GM12878 (cell line): ENCODE measurements at regions not wholly inside any gene's neighbourhood (a gene's known extent, or its start where the extent isn't known, plus 50 kb on each side); places are given as distances from the start of the nearest gene placed in this dataset.

Source experiments
- ATAC-seq: fragments of 200-7000 bp; cut with Tn5 transposase; 3 replicates; pipeline ENCODE4 v1.9.1; 2020; ENCODE audit warnings: mild to moderate bottlenecking, moderate library complexity
- BruUV-seq: library from RNA; stranded (reverse); fragments of 400-500 nt; replicated peaks from 2 replicates; lab custom pipeline; 2021; lab: Mats Ljungman, UMichigan
- CTCF ChIA-PET: fragments of 300-600 bp; sonication (Branson Sonifier 250); formaldehyde crosslinking; extraction: SDS; loops from one replicate; lab custom pipeline; 2021; ENCODE audit warnings: inconsistent platforms; lab: Yijun Ruan, JAX
- POLR2A ChIA-PET: fragments of 350-600 bp; formaldehyde crosslinking; extraction: SDS; loops from one replicate; lab custom pipeline; 2021; ENCODE audit warnings: inconsistent platforms; lab: Charles Lee
- RAD21 ChIA-PET: fragments of 300-600 bp; sonication (Branson Sonifier 250); formaldehyde crosslinking; loops from one replicate; lab custom pipeline; 2023; ENCODE audit warnings: antibody characterized with exemption; ENCODE audit not compliant: unreplicated experiment; lab: Charles Lee
- SMC1A ChIA-PET: fragments of 300-600 bp; sonication (Branson Sonifier 250); formaldehyde crosslinking; loops from one replicate; lab custom pipeline; 2023; ENCODE audit not compliant: unreplicated experiment, uncharacterized antibody; lab: Charles Lee
- DNase-seq: peaks from one replicate; pipeline ENCODE4 v3.0.0-alpha.2; 2011; ENCODE audit warnings: low read depth, low spot score
- FAIRE-seq: peaks from 3 replicates; lab custom pipeline; 2011; peaks lifted over from hg19 to GRCh38; lab: Jason Lieb, UNC
- H2AFZ ChIP-seq: 2 replicates; pipeline ENCODE4 v1.6.0; 2011; ENCODE audit warnings: low read depth, low read length, control low read depth; ENCODE audit not compliant: control insufficient read depth
- H3K27ac ChIP-seq: 2 replicates; pipeline ENCODE4 v1.5.1; 2011; ENCODE audit warnings: control low read depth; ENCODE audit not compliant: control insufficient read depth, insufficient read depth
- H3K27me3 ChIP-seq, 2 experiments: replicated peaks in 1 of 2; 2 replicates each; pipeline versions ENCODE4 v1.6.0 to v1.6.1; 2011; ENCODE audit warnings: low read length in 1 of 2; ENCODE audit not compliant: control insufficient read depth in 2 of 2, insufficient read depth in 2 of 2
- H3K36me3 ChIP-seq, 2 experiments: 2 replicates each; pipeline ENCODE4 v1.5.1; 2011; ENCODE audit warnings: low read length in 1 of 2; ENCODE audit not compliant: control insufficient read depth in 2 of 2, insufficient read depth in 2 of 2
- H3K4me1 ChIP-seq: 2 replicates; pipeline ENCODE4 v1.6.1; 2011; ENCODE audit warnings: mild to moderate bottlenecking, low read length, moderate library complexity, mixed read lengths; ENCODE audit not compliant: control insufficient read depth, insufficient read depth
- H3K4me2 ChIP-seq: 2 replicates; pipeline ENCODE4 v1.6.0; 2011; ENCODE audit warnings: control low read depth; ENCODE audit not compliant: control insufficient read depth, insufficient read depth
- H3K4me3 ChIP-seq: fragments of 200-600 bp; sonication (generic); 2 replicates; pipeline ENCODE4 v1.5.1; 2016
- H3K79me2 ChIP-seq: 2 replicates; pipeline ENCODE4 v1.6.0; 2011; ENCODE audit warnings: low read length; ENCODE audit not compliant: control insufficient read depth, insufficient read depth
- H3K9ac ChIP-seq: 2 replicates; pipeline ENCODE4 v1.8.0; 2011; ENCODE audit warnings: low read length, control low read depth, mixed read lengths; ENCODE audit not compliant: control insufficient read depth, insufficient read depth
- H3K9me3 ChIP-seq: replicated peaks from 3 replicates; pipeline ENCODE4 v1.5.1; 2011; ENCODE audit warnings: mild to moderate bottlenecking, low read length; ENCODE audit not compliant: control insufficient read depth, insufficient read depth
- H4K20me1 ChIP-seq: 2 replicates; pipeline ENCODE4 v1.6.0; 2011; ENCODE audit not compliant: control insufficient read depth, insufficient read depth
- ASH2L ChIP-seq: fragments of 300-600, 200-600 bp; sonication (generic); IDR thresholded peaks from 2 replicates; pipeline ENCODE4 v1.6.1; 2017; ENCODE audit warnings: low read depth, mild to moderate bottlenecking, borderline replicate concordance
- CBX3 ChIP-seq: fragments of 200-600 bp; sonication (generic); IDR thresholded peaks from 2 replicates; pipeline ENCODE4 v1.6.1; 2016; ENCODE audit warnings: low read depth, borderline replicate concordance
- GABPA ChIP-seq: IDR thresholded peaks from 2 replicates; pipeline ENCODE4 v1.6.1; 2014; ENCODE audit warnings: antibody characterized with exemption, low read depth, mild to moderate bottlenecking, inconsistent platforms
- IKZF2 ChIP-seq, 2 experiments: fragments of 450-650 bp; IDR thresholded peaks; 2 replicates each; pipeline ENCODE4 v1.6.1; 2017; ENCODE audit warnings: mild to moderate bottlenecking in 2 of 2, moderate library complexity in 2 of 2
- MEF2B ChIP-seq: fragments of 450-650 bp; IDR thresholded peaks from 2 replicates; pipeline ENCODE4 v1.6.1; 2018; ENCODE audit warnings: mild to moderate bottlenecking, moderate library complexity; ENCODE audit not compliant: partially characterized antibody, poor library complexity, severe bottlenecking
- NFYB ChIP-seq: IDR thresholded peaks from 2 replicates; pipeline ENCODE4 v1.6.1; 2011; ENCODE audit warnings: low read depth, mild to moderate bottlenecking, low read length, improper control_type of control experiment, moderate library complexity; ENCODE audit not compliant: insufficient read depth
- RUNX3 ChIP-seq: IDR thresholded peaks from 2 replicates; pipeline ENCODE4 v1.6.1; 2012; ENCODE audit warnings: low read length, inconsistent platforms
- STAT3 ChIP-seq: IDR thresholded peaks from 2 replicates; pipeline ENCODE4 v1.6.1; 2011; ENCODE audit warnings: low read depth, low read length, improper control_type of control experiment
- SUPT20H ChIP-seq: IDR thresholded peaks from 2 replicates; pipeline ENCODE4 v1.6.1; 2011; ENCODE audit warnings: low read depth, mild to moderate bottlenecking, low read length, moderate library complexity, borderline replicate concordance; ENCODE audit not compliant: control insufficient read depth
- ZSCAN29 ChIP-seq: fragments of 450-650 bp; IDR thresholded peaks from 2 replicates; pipeline ENCODE4 v1.6.1; 2017; ENCODE audit warnings: mild to moderate bottlenecking, moderate library complexity
- WGBS: methylation state at CpG from one replicate; pipeline ENCODE4 v1.1.6; 2016; ENCODE audit warnings: low lambda C conversion rate; ENCODE audit not compliant: insufficient replicate concordance, insufficient coverage; ENCODE audit errors: missing lambda C conversion rate; 5-methylcytosine and 5-hydroxymethylcytosine counted together
- in situ Hi-C: fragments of 300-500 bp; cut with MboI; formaldehyde crosslinking; loops from 9 replicates; pipeline ENCODE4 v1.14.3; 2018; ENCODE audit warnings: mixed read lengths
- intact Hi-C: fragments of 100-400 bp; cut with micrococcal nuclease; formaldehyde crosslinking; loops from one replicate; pipeline ENCODE4 v1.14.2; 2022; ENCODE audit not compliant: unreplicated experiment
- TF ChIP-seq, protein P1 (sequence below): fragments of 450-650 bp; formaldehyde crosslinking; IDR thresholded peaks from 2 replicates; pipeline ENCODE4 v1.4.0; 2022; ENCODE audit warnings: mild to moderate bottlenecking, moderate library complexity
- TF ChIP-seq, protein P2 (sequence below): fragments of 450-650 bp; formaldehyde crosslinking; IDR thresholded peaks from 2 replicates; pipeline ENCODE4 v1.4.0; 2020; ENCODE audit warnings: mild to moderate bottlenecking, moderate library complexity
- TF ChIP-seq, protein P3 (sequence below): IDR thresholded peaks from 2 replicates; pipeline ENCODE4 v1.6.1; 2011; ENCODE audit warnings: low read depth, low read length, improper control_type of control experiment, borderline replicate concordance

DNA sequence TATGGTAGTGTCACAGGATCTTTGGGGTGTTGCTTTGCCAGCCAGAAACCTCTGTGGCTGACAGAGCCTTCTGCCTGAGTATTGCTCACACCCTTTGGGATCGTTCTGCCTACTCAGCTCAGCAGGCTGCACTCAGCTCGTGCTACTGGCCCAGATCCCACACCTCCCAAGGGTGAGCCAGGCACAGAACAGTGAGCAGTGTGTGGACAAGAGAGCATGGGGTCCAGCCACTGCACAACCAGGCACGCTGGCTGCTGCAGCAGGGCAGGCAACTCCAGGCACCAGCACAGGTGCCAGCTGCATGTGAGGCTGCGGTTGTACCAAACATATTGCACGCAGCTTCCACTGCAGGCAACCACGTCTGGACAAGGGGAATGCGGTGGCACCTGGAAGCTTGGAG is 84.9 kb downstream of the CYB561 start (continued):
- TF ChIP-seq, protein P1, sequence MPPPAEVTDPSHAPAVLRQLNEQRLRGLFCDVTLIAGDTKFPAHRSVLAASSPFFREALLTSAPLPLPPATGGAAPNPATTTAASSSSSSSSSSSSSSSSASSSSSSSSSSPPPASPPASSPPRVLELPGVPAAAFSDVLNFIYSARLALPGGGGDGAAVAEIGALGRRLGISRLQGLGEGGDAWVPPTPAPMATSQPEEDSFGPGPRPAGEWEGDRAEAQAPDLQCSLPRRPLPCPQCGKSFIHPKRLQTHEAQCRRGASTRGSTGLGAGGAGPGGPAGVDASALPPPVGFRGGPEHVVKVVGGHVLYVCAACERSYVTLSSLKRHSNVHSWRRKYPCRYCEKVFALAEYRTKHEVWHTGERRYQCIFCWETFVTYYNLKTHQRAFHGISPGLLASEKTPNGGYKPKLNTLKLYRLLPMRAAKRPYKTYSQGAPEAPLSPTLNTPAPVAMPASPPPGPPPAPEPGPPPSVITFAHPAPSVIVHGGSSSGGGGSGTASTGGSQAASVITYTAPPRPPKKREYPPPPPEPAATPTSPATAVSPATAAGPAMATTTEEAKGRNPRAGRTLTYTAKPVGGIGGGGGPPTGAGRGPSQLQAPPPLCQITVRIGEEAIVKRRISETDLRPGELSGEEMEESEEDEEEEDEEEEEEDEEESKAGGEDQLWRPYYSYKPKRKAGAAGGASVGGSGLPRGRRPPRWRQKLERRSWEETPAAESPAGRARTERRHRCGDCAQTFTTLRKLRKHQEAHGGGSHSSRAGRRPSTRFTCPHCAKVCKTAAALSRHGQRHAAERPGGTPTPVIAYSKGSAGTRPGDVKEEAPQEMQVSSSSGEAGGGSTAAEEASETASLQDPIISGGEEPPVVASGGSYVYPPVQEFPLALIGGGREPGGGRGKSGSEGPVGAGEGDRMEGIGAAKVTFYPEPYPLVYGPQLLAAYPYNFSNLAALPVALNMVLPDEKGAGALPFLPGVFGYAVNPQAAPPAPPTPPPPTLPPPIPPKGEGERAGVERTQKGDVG: no peak

DNA sequence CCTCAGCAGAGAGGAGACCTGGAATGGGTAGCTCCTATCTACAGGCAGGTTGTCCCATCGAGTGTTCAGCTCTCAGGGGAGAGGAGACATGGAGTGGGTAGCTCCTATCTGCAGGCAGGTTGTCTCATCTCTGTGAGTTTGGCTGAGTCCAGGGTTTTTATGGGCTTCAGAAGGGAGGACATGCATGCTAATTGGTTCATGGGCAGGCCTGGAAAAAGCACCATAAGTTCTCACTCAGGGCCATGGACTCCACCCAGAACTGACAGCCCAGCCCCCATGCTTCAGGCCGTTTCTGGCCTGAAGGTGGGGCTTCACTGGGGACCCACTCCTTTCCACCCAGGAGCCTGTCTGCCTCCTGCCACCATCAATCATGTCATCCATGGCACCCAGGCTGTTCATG is 84.0 kb downstream of the CYB561 start:
- in situ Hi-C loops: no loop called here
- no peaks in the 10 kb centered on the region; the same call in 1 of the 2 replicates for H4K20me1 ChIP-seq
- FAIRE-seq (no peak), DNase-seq (no peak), ATAC-seq (no peak)
- RAD21 ChIA-PET: no interaction called here
- SMC1A ChIA-PET: no interaction called here
- H3K9ac ChIP-seq: no peak overlapping the region
- no peaks in the 10 kb centered on the region for H3K36me3 ChIP-seq
- no peaks in the 10 kb centered on the region for H3K4me1 ChIP-seq
- 0% methylated on average over 2 of the region's 2 CpGs for WGBS
- peaks cover 0 to 3% of the 10 kb centered on the region in 2 experiments for H3K27me3 ChIP-seq
- CTCF ChIA-PET: interaction anchor here (1.2 kb wide), 1 partner anchor 45 kb away, joined by 4 read pairs; no protein-coding TSS in a partner anchor
- no TSS peak for BruUV-seq
- POLR2A ChIA-PET: no interaction called here
- intact Hi-C loops: no loop called here
- no peaks in the 10 kb centered on the region for H3K79me2 ChIP-seq
- H3K27ac ChIP-seq: no peak overlapping the region
- H2AFZ ChIP-seq: no peak overlapping the region
- no peak overlapping the region for H3K4me3 ChIP-seq
- H3K4me2 ChIP-seq: no peak overlapping the region
- H3K9me3 ChIP-seq: no peaks in the 10 kb centered on the region; the same call in 2 of the 3 replicates
- TF ChIP-seq MEF2B (no peak), GABPA (no peak), CBX3 (no peak), SUPT20H (no peak), IKZF2 (IDR thresholded peaks at IDR 0.05) (no peak), ASH2L (no peak), ZSCAN29 (no peak), RUNX3 (no peak), STAT3 (no peak), NFYB (no peak)
- TF ChIP-seq, protein P2, sequence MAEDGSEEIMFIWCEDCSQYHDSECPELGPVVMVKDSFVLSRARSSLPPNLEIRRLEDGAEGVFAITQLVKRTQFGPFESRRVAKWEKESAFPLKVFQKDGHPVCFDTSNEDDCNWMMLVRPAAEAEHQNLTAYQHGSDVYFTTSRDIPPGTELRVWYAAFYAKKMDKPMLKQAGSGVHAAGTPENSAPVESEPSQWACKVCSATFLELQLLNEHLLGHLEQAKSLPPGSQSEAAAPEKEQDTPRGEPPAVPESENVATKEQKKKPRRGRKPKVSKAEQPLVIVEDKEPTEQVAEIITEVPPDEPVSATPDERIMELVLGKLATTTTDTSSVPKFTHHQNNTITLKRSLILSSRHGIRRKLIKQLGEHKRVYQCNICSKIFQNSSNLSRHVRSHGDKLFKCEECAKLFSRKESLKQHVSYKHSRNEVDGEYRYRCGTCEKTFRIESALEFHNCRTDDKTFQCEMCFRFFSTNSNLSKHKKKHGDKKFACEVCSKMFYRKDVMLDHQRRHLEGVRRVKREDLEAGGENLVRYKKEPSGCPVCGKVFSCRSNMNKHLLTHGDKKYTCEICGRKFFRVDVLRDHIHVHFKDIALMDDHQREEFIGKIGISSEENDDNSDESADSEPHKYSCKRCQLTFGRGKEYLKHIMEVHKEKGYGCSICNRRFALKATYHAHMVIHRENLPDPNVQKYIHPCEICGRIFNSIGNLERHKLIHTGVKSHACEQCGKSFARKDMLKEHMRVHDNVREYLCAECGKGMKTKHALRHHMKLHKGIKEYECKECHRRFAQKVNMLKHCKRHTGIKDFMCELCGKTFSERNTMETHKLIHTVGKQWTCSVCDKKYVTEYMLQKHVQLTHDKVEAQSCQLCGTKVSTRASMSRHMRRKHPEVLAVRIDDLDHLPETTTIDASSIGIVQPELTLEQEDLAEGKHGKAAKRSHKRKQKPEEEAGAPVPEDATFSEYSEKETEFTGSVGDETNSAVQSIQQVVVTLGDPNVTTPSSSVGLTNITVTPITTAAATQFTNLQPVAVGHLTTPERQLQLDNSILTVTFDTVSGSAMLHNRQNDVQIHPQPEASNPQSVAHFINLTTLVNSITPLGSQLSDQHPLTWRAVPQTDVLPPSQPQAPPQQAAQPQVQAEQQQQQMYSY (CRISPR knock-in tag): no peak
- TF ChIP-seq, protein P3, sequence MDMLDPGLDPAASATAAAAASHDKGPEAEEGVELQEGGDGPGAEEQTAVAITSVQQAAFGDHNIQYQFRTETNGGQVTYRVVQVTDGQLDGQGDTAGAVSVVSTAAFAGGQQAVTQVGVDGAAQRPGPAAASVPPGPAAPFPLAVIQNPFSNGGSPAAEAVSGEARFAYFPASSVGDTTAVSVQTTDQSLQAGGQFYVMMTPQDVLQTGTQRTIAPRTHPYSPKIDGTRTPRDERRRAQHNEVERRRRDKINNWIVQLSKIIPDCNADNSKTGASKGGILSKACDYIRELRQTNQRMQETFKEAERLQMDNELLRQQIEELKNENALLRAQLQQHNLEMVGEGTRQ: no peak
